22Rv1 (cell line): ENCODE measurements at regions not wholly inside any gene's neighbourhood (a gene's known extent, or its start where the extent isn't known, plus 50 kb on each side); places are given as distances from the start of the nearest gene placed in this dataset.

Experiments used
- ZFX ChIP-seq: fragments of 450-650 bp; IDR thresholded peaks from 2 replicates; pipeline ENCODE4 v1.6.1; 2017; ENCODE audit warnings: antibody characterized with exemption, borderline replicate concordance
- TF ChIP-seq, protein P1 (sequence below): fragments of 450-650 bp; IDR thresholded peaks from 2 replicates; pipeline ENCODE4 v1.5.1; 2017; ENCODE audit warnings: mild to moderate bottlenecking

GRCh38 chr10:4450169-4450568 is 375.8 kb upstream of the AKR1E2 start:
- TF ChIP-seq, protein P1, sequence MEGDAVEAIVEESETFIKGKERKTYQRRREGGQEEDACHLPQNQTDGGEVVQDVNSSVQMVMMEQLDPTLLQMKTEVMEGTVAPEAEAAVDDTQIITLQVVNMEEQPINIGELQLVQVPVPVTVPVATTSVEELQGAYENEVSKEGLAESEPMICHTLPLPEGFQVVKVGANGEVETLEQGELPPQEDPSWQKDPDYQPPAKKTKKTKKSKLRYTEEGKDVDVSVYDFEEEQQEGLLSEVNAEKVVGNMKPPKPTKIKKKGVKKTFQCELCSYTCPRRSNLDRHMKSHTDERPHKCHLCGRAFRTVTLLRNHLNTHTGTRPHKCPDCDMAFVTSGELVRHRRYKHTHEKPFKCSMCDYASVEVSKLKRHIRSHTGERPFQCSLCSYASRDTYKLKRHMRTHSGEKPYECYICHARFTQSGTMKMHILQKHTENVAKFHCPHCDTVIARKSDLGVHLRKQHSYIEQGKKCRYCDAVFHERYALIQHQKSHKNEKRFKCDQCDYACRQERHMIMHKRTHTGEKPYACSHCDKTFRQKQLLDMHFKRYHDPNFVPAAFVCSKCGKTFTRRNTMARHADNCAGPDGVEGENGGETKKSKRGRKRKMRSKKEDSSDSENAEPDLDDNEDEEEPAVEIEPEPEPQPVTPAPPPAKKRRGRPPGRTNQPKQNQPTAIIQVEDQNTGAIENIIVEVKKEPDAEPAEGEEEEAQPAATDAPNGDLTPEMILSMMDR = no peak
- no peak for TF ChIP-seq ZFX
